Hindlimb muscle (tissue), 1 donor: ENCODE measurements at regions not wholly inside any gene's neighbourhood (a gene's known extent, or its start where the extent isn't known, plus 50 kb on each side); places are given as distances from the start of the nearest gene placed in this dataset.
"Not testable (repeated sequence)": the region's sequence is repeated elsewhere in the genome, so short reads cannot be mapped to it uniquely, and the experiment has no call there.

ENCODE experiments used
- DNase-seq: peaks from one replicate; pipeline ENCODE4 v3.0.0-alpha.2; 2013

DNA sequence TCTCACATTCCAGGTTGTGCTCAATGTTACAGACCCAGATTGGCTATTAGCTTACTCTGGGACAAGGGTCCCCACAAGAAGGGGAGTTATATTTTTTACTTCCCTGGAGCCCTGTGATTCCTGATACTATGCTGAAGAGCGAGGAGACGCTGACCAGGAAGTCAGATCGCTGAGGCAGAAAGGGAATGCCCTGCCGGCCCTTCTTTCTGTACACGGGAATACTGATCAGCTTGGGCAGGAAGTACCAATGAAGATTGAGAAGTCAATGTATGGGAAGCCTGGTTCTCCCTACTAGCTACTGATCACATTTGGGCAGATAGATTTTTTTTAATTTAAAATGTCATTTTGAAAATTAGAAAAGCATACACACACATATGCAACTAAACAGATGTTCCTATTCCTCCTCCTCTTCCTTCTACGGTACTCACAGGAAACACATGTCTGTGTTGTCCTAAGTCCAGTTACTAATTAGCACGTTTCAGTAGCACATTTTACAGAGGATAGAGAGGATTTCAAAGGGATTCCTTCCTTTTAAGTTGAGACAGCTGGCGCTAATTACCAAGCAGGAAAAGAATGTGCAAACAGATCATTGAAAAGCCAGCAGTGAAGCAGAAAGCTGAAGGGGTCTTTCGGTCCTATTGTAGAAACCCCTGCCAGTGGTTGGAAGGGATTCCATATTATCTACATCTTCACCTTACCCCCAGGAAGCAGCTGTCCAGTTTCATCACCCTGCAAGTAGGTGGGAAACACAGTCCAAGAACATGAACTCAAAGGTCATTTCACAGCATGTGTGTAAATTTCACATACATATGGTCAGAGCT, 292.4 kb downstream of the DUSP6 start:
- DNase-seq: no peak

DNA sequence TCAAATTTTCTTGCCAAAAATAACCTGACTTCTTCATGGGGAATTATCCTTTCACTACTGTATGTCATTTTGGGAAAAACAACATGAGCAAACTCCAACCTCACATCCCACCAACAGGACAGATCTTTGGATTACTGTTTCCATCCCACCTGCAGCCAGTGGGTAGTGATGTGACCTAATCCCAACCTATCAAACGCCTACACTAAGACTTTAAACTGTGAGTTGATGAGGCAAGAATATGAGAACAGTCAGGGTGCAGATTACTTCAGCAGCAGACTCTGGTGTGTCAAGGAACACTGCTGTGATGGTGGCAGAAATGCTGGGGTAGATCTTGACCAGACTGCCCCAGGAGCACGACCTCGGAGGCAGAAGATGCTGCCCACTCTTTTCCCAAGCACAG, 293.2 kb downstream of the DUSP6 start:
- DNase-seq: no peak

DNA sequence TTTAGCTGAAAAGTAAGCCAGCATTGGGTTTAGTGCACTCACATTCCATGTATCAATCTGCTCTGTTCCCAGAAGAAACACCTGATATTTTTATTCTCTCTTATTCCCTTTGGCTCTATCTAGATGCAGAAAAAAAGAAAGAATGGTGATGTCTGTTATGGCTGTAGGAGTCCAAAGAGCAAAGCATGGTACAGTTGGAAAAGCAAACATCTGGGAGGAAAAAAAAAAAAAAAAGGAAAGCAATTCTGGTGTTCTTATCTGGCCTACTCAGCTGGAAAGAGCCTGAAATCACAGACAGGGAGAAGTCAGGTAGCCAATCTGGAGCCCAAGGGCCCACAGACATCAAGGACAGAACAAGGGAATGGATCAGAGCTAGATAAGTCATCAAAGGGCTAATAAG, 293.9 kb downstream of the DUSP6 start:
- DNase-seq: no peak

DNA sequence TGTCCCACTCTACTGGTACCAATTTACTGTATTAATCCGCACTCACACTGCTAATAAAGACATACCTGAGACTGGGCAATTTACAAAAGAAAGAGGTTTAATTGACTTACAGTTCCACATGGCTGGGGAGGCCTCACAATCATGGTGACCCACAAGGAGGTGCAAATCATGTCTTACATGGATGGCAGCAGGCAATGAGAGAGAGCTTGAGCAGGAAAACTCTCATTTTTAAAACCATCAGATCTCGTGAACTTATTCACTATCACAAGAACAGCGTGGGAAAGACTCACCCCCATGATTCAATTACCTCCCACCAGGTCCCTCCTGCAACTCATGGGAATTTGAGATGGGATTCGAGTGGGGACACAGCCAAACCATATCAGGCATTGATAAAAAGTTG, 298.5 kb downstream of the DUSP6 start:
- not testable (repeated sequence) for DNase-seq

DNA sequence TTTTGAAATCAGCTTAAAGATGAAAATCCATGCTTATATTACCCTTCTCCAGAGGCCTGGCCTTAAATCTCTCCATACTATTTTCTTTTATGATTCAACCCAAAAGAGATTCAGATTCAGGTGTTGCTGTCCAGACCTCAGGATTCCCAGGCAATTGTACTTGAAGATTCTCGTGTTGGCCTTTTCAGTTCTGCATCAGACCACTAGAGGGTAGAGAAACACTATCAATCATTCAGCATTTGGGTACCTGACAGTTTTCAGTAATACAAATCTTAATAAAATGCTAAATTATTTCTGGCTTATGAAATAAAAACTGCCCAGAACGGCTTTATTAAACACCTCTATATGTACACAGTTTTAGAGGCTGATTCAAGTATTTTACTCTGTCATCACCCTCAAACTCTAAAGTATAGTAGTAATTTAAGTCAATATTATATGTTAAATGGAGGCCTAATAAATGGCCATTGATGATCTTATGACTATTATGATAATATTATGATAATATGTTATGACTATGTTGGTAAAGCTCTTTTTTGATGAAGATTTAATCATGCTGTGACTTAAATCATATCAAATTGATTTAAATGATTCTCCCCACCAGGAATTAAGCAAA, 301.1 kb downstream of the DUSP6 start:
- peak; percentile 59 for DNase-seq

DNA sequence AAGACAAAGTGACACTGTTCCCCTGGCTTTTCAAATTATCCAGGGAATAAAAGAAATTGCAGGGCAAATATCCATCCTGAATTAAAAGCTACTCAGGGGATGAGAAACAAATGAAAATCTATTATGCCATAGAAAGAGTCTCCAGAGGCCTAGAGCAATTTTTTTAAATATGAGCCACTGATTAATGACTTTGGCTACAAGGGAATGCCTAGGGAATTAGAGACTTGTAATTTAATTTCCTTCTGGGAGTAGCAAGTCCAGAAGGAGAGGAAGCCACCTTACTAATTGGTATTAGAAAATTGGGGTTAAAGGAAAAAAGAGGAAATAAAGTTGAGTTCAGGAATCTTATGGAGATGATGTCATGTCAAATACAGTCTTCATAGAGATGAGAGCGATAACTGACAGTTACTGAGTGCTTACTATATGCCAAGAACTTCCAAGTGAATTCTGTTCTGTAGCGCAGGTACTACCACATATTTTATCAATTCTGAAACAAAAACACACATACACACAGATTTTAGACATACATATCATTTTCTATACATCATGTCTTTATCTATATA, 304.4 kb downstream of the DUSP6 start:
- DNase-seq: no peak

DNA sequence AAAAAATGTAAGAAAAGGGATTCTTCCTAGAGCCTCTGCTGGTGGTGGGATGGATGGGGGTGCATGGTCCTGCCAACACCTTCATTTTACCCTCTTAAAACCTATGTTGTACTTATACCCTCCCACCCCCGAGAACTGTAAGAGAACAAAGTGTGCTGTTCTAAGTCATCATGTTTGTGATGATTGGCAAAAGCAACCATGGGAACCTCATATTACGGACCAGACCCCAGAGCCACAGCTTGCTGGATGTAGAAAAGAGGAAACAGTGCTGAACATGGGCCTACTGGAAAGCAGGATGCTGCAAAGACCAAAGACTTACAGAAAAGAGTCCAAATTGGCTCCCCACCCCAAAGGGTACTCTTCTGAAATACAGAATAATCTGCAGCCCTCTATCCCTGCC, 311.2 kb downstream of the DUSP6 start:
- DNase-seq: no peak

DNA sequence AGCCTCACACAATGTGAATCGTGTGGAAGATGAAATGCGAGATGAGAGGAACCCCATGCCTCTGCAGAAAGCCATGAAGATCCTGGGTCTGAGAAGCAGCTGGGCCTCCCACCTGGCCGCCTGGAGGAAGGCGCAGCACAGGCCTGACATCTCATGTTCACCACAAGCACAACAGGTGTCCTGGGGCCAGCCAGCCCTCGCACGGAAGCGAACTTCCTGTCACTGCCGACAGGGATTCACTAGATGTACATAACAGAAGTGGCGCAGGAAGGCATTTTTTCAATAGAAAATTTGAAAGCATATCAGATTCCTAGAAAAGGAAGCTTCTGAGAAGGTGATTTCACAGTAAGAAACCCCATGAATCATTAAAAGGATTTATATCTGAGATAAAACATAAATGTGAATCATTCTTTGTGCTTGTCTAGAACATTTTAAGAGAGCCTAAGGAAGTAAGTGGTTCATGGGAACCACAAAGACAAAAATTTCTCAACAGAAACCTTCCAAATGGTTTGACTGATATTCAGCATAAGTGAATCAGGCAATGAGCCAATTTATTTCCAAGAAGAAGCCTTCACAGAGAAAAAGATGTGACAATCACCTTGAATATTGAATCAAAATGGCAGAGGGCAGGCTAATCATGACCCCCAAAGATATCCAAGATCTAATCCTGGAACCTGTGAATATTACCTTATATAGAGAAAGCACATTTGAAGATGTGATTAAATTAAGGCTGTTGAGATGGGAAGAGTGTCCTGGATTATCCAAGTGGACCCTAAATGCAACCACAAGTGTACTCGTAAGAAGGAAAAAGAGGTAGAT, 311.9 kb downstream of the DUSP6 start:
- DNase-seq: no peak

DNA sequence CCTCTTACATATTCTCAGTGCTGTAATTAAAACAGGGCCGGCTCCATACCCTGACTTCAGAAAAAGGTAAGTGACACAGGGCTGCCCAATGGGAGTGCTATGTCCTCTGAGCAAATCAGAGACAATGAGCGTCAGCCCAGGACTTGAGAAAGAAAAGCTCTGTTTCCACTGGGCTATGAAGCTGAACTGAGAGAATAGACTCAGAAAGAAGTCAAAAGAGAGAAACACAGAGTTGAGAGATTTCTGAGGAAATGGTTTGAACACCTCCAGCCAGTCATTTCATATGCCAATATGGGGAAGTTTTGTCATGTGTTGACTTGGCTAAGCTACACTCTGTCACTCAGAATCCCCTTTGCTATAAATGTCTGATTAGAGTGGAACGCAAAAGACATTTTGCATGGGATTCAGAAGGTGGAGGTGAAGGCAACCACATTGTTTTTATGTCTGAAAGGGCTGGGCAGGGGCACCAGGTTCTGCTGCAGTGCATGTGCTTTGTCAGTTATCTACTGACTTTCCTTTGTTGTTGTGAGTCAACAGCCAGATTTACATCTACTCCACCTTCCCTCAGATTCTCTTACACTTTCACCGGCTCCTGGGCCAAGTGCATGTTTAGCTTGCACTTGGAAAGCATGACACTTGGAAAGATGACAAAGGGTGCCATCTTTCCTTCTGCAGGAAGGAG, 313.3 kb downstream of the DUSP6 start:
- DNase-seq: no peak

DNA sequence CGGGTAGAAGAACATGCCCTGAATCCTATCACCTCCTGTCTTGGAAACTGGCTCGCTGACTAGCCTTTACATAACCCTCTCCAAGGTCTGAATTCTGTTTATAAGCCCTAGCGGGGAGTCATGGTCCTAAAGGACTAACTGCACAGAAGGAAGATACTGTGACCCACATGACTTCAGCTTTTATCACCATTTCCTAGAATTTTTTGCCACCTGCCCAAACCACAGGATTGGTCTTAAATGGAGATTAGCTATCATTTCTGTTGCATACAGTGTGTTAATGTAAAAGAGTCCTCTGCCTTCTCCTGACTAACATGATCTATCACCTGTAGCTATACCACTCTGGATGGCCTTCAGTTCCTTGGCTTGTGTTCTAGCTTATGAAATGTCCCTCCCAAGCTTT, 319.2 kb downstream of the DUSP6 start:
- no peak for DNase-seq

DNA sequence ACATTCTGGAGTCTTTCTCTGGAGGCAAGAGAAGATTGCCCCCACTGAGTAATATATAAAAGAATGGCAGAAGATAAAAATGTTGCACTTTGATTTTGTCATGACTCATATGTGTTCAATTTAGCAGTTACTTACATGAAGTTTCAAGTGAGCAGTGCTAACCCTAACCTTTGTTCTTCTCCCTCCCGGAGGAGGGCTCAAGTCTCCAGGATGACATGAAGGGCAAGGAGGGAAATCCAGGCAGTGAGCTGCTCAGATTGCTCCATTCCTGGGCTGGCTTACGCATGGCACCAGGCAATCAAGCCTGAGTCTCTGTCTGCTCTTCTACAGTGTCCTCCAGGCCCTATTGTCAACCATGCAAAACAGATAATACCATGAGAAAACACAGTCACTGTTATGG, 322.3 kb downstream of the DUSP6 start:
- no peak for DNase-seq

DNA sequence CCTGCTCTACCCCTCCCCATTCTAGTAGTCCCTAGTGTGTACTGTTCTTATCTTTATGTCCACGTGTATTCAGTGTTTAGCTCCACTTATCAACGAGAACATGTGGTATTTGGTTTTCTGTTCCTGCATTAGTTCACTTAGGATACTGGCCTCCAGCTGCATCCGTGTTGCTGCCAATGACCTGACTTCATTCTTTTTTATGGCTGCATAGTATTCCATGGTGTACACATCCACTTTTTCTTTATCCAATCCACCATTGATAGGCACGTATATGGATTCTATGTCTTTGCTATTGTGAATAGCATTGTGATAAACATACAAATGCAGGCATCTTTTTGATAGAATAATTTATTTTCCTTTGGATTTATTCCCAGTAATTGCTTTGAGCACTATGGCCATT, 327.7 kb downstream of the DUSP6 start:
- no peak for DNase-seq

DNA sequence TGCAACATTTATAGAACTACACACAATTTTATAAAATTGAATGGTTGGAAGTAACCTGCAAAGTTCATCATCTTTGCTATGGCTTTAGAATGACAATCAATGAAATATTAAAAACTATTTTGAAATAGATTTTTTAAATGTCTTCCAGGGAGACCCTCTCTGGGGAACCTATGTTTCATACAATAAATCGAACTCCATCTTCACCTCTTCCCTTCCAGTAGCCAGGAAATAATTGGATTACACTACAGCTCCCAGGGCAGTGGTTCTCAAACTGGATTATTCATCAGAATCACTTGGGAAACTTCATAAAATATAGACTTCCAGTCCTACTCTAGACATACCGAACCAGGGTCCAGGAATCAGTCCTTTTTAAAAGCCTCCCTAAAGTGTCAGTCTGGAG, 328.4 kb downstream of the DUSP6 start:
- no peak for DNase-seq

DNA sequence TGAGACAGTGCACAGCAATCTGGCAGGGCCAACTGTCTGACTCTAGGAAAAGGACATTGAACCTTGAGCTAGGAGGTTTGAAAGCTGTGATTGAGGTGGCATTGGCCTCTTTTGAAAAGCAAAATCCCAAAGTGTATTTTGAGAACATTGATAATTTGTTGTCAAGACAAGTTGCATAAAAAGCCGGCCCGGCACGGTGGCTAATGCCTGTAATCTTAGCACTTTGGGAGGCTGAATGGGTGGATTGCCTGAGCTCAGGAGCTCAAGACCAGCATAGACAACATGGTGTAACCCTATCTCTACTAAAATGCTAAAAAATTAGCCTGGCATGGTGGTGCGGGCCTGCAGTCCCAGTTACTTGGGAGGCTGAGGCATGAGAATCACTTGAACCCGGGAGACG, 331.6 kb downstream of the DUSP6 start:
- DNase-seq: no peak

DNA sequence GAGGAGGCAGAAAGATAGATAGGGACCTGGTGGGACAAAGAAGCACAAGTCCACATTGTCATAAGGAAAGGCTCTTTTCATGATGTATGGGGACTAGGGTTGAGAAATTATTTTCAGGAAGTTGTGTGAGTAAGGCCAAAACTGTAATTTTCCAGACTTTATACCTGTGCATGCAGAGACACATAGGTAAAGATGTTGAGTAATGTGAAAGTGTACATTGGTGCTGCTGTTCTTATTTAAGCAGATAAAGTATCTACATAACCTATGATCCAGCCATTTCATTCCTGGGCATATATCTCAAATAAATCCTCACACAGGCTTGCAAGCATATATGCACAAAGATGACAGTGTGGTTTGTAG, 332.2 kb downstream of the DUSP6 start:
- no peak for DNase-seq

DNA sequence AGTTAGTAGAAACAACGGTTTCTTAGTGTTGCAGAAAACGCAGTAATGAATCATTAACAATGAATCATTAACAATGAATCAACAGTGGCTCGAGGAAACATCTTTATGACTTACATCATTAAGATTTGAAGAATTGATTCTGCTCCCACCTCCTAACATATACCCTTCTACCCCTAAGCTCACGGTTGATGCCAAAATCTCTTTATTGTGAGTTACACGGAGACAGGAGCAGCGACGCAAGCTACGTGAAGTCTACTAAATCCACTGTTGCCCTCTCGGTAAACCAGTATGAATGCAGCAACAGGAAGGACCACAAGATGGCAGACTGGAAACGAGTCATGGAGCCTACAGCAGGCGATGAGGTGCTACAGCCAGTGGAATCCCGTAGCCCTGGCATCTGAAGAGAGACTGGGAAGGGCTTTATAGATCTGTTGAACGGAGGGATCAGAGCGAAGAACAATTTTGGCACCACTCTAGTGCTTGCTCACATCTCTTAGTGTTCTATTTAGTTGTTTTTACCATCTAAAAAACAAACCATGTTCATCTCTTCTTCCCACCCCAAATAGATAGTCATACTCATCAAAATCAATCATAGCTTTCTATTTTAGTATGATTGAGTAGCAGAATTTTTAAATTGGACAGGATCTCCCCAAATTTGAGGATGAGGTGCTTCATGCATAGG, 332.7 kb downstream of the DUSP6 start:
- peak; percentile 77 for DNase-seq

DNA sequence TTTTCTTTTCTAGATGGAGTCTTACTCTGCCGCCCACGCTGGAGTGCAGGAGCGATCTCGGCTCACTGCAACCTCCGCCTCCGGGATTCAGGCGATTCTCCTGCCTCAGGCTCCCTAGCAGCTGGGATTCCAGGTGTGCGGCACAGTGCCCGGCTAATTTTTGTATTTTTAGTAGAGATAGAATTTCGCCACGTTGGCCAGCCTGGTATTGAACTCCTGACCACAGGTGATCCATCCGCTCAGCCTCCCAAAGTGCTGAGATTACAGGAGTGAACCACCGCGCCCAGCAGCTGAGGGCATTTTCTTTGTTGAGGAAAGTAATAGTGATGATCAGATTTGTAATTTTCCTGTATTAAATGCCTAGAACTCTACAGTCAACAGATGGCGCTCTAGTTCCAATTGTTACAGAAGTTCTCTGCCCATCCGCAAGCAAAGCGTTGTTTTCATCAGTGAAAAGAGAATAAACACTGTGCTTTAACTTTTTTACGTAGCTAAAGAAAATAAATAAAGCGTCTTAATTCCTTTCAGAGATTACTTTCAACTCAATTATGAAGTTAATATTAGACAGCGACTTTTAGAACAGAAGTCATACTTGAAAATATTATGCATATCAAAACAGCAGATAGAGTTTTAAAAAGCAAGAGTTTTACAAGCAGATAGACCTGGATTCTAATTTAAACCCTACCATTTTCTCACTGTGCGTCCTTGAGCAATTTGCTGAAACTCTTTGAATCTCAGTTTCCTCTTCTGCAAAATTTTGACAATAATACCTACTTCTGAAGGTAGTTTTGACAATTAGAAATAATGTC, 335.1 kb downstream of the DUSP6 start:
- peak; percentile 68 for DNase-seq

DNA sequence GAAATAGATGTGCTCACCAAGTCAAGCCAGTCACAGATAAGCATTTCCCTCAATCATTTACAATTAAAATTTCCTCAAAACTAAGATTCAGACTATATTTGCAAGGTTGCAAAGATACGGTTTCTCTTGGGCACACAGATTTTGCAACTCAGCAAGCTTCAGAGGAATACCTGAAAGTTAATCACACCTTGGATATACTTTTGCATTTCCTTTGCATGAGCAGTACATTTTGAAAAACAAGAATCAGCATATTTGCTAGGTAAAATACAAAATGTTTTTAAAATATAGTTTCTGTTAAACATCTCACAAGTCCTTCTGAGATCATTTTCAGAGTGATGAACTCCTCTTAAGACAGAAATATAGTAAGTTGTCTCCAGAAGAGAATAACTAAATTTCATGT, 336.9 kb downstream of the DUSP6 start:
- DNase-seq: no peak

DNA sequence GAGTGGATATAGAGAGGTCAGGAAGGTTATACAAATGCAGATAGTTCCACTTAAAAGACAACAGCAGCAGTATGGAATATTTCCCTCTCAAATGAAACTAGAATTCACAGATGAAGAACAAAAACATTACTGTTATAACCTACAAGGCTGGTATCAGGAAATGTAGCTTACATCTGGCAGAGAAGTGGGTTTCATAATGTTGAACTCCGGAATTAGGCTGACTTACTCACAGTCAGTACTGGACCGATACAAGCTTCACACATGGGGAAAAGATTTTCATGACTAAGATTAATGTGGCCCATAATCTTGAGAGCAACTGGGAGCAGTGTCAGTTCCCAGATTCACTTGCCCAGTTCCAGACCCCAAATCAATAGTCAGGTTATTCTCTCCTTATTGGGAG, 353.9 kb downstream of the DUSP6 start:
- no peak for DNase-seq

DNA sequence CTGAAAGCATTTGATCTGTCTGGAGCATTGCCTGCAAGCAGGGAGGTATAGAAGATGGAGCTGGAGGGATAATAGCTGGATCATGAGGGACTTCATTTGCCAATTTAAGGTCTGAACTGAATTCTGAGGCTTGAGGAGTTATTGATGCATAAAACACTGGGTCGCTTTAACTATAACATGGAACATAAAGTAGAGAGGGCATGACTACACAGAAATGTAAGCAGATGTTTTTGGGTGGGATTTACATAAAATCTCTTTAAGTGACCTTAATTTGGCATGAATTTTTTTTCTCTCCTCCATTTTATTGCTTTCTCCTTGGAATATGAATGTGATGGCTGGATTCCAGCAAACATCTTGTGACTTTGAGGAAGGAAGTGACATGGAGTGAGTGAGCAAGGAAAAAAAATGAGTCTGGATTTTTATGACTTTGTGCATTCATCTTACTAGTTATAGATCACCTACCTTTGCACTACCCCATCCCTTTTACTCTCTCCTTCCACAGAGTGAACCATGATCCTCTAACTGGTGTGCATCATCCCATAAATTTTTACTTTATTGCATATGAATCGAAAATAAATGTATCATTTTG, 356.0 kb downstream of the DUSP6 start:
- DNase-seq: no peak

DNA sequence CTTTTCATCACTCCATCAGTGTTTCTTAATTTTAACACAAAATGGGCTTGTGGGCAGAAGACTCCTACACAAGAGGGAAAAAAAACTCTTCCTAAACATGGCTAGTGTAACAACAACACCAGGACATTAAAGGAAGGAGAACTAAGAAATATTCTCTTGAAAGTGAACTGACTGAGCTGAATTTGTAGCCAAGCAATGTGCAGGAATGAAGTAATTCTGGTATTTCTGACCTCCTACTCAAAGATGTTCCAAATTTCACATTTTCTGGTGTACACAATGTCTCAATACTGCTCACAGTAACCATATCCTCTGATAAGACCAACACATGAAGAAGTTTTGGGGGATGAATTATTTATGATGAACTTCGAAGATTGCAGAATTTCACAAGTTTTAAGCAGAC, 357.3 kb downstream of the DUSP6 start:
- no peak for DNase-seq
